K562 (cell line): ENCODE measurements at regions not wholly inside any gene's neighbourhood (a gene's known extent, or its start where the extent isn't known, plus 50 kb on each side); places are given as distances from the start of the nearest gene placed in this dataset.
A peak's percentile ranks its signal among the peaks of the same experiment; 100 is the strongest.

Experiments used
- ATAC-seq: fragments of 200-7000 bp; cut with Tn5 transposase; 3 replicates; pipeline ENCODE4 v1.9.1; 2020; ENCODE audit warnings: moderate library complexity
- BruUV-seq: library from RNA; stranded (reverse); fragments of 400-500 nt; replicated peaks from 2 replicates; lab custom pipeline; 2021; lab: Mats Ljungman, UMichigan
- CTCF ChIA-PET: fragments of 300-600 bp; formaldehyde crosslinking; extraction: SDS; loops from one replicate; lab custom pipeline; 2021; ENCODE audit warnings: low intra/inter-chr PET ratio; lab: Yijun Ruan, JAX
- POLR2A ChIA-PET: fragments of 300-600, 350-650 bp; sonication (Branson Sonifier 250); formaldehyde crosslinking; extraction: SDS; loops from one replicate; lab custom pipeline; 2021; ENCODE audit warnings: antibody characterized with exemption, inconsistent platforms; lab: Yijun Ruan, JAX
- DNase-seq, 4 experiments: peaks; one replicate each; pipeline versions ENCODE4 v3.0.0 to v3.0.0-alpha.2; 2011 to 2018; ENCODE audit warnings: low spot score in 3 of 4, mixed read lengths in 3 of 4; ENCODE audit errors: extremely low read depth in 1 of 4
- FAIRE-seq: peaks from 2 replicates; lab custom pipeline; 2011; peaks lifted over from hg19 to GRCh38; lab: Jason Lieb, UNC
- H2AFZ ChIP-seq: 2 replicates; pipeline ENCODE4 v1.6.0; 2011; ENCODE audit warnings: low read depth, low read length, control low read depth, inconsistent platforms
- H3K27ac ChIP-seq: fragments of 200-600 bp; 3 replicates; pipeline ENCODE4 v1.8.0; 2011; ENCODE audit warnings: low read depth, mild to moderate bottlenecking, control low read depth, inconsistent platforms, low read length, moderate library complexity, mixed read lengths; ENCODE audit errors: extremely low read depth
- H3K27me3 ChIP-seq, 2 experiments: fragments of 300-600 bp in 1 of 2; 2 replicates in 1 of 2; 3 replicates in 1 of 2; pipeline versions ENCODE4 v1.6.0 to v1.8.0; 2011; ENCODE audit warnings: inconsistent platforms in 2 of 2, low read length in 2 of 2, mild to moderate bottlenecking in 1 of 2, mixed read lengths in 1 of 2, moderate library complexity in 1 of 2; ENCODE audit not compliant: control insufficient read depth in 2 of 2, insufficient read depth in 2 of 2
- H3K36me3 ChIP-seq: fragments of 300-600 bp; 3 replicates; pipeline ENCODE4 v1.8.0; 2011; ENCODE audit warnings: mild to moderate bottlenecking, low read length, inconsistent platforms; ENCODE audit not compliant: control insufficient read depth, insufficient read depth
- H3K4me1 ChIP-seq, 2 experiments: fragments of 200-600 bp in 1 of 2; replicated peaks in 1 of 2; 2 replicates in 1 of 2; 3 replicates in 1 of 2; pipeline versions ENCODE4 v1.5.1 to v1.8.0; 2011; ENCODE audit warnings: inconsistent platforms in 2 of 2, low read length in 2 of 2, mild to moderate bottlenecking in 1 of 2, mixed read lengths in 1 of 2, moderate library complexity in 1 of 2; ENCODE audit not compliant: control insufficient read depth in 2 of 2, insufficient read depth in 2 of 2
- H3K4me2 ChIP-seq: 2 replicates; pipeline ENCODE4 v1.6.1; 2011; ENCODE audit warnings: low read length, control low read depth, inconsistent platforms, mixed read lengths; ENCODE audit not compliant: insufficient read depth
- H3K4me3 ChIP-seq: fragments of 200-600 bp; sonication (generic), shearing (Covaris generic); 2 replicates; pipeline ENCODE4 v1.5.1; 2016; ENCODE audit warnings: control low read depth, inconsistent platforms
- H3K79me2 ChIP-seq: fragments of 200-600 bp; 3 replicates; pipeline ENCODE4 v1.8.0; 2011; ENCODE audit warnings: low read length, inconsistent platforms; ENCODE audit not compliant: control insufficient read depth, insufficient read depth
- H3K9ac ChIP-seq, 2 experiments: 2 replicates each; pipeline versions ENCODE4 v1.6.0 to v1.6.1; 2011; ENCODE audit warnings: low read depth in 2 of 2, low read length in 2 of 2, control low read depth in 1 of 2, inconsistent platforms in 1 of 2, mild to moderate bottlenecking in 1 of 2, mixed read lengths in 1 of 2; ENCODE audit not compliant: insufficient read depth in 1 of 2
- H3K9me1 ChIP-seq: one replicate; pipeline ENCODE4 v1.6.0; 2011; ENCODE audit warnings: inconsistent platforms, mild to moderate bottlenecking, low read length, moderate library complexity; ENCODE audit not compliant: control insufficient read depth, insufficient read depth
- H3K9me3 ChIP-seq: replicated peaks from 2 replicates; pipeline ENCODE4 v1.5.1; 2011; ENCODE audit warnings: low read depth, low read length, inconsistent platforms; ENCODE audit not compliant: control insufficient read depth, insufficient read depth
- H4K20me1 ChIP-seq: replicated peaks from 2 replicates; pipeline ENCODE4 v1.6.1; 2011; ENCODE audit warnings: low read length, inconsistent platforms, mixed read lengths; ENCODE audit not compliant: control insufficient read depth, insufficient read depth
- ARID1B ChIP-seq: fragments of 450-650 bp; IDR thresholded peaks from 2 replicates; pipeline ENCODE4 v1.6.1; 2016; ENCODE audit warnings: antibody characterized with exemption, mild to moderate bottlenecking, inconsistent platforms
- CBFA2T3 ChIP-seq: fragments of 450-650 bp; IDR thresholded peaks from 2 replicates; pipeline ENCODE4 v1.6.1; 2017
- CREB1 ChIP-seq, 2 experiments: sonication (generic) in 1 of 2; formaldehyde crosslinking in 1 of 2; IDR thresholded peaks; 2 replicates each; pipeline versions ENCODE4 v1.6.1 to v1.8.0; 2012 to 2022; ENCODE audit warnings: inconsistent platforms in 1 of 2, mild to moderate bottlenecking in 1 of 2, missing genetic modification reagents in 1 of 2, moderate library complexity in 1 of 2
- FOXK2 ChIP-seq, 2 experiments: fragments of 450-650 bp; IDR thresholded peaks in 1 of 2; conservative IDR thresholded peaks in 1 of 2; 2 replicates each; pipeline ENCODE4 v1.6.1; 2016; ENCODE audit warnings: low read depth in 2 of 2, mild to moderate bottlenecking in 1 of 2
- MYBL2 ChIP-seq, 2 experiments: fragments of 450-650 bp in 1 of 2; sonication (generic) in 1 of 2; formaldehyde crosslinking in 1 of 2; IDR thresholded peaks; 2 replicates each; pipeline versions ENCODE4 v1.6.1 to v1.8.1; 2017 to 2022; ENCODE audit warnings: borderline replicate concordance in 1 of 2, inconsistent platforms in 1 of 2, low read depth in 1 of 2, mild to moderate bottlenecking in 1 of 2, missing genetic modification reagents in 1 of 2, moderate library complexity in 1 of 2
- NONO ChIP-seq, 2 experiments: fragments of 200-400 bp in 1 of 2; fragments of 450-650 bp in 1 of 2; formaldehyde crosslinking in 1 of 2; IDR thresholded peaks; 2 replicates each; pipeline ENCODE4 v1.6.1; 2017; ENCODE audit warnings: low read depth in 2 of 2, mild to moderate bottlenecking in 2 of 2, moderate library complexity in 2 of 2, low read length in 1 of 2
- NR2C2 ChIP-seq, 2 experiments: fragments of 200-800 bp in 1 of 2; sonication (Bioruptor generic) in 1 of 2; sonication (generic) in 1 of 2; formaldehyde crosslinking in 1 of 2; IDR thresholded peaks; 2 replicates each; pipeline versions ENCODE4 v1.6.1 to v1.8.0; 2016 to 2022; ENCODE audit warnings: mild to moderate bottlenecking in 1 of 2, missing compliant biosample characterization in 1 of 2, missing genetic modification characterization in 1 of 2, missing genetic modification reagents in 1 of 2
- SNRNP70 ChIP-seq: fragments of 200-400 bp; formaldehyde crosslinking; optimal IDR thresholded peaks from 2 replicates; pipeline ENCODE3; 2017; ENCODE audit warnings: low read depth, low read length
- STAT5A ChIP-seq: IDR thresholded peaks from 2 replicates; pipeline ENCODE4 v1.6.1; 2012; ENCODE audit warnings: low read length, inconsistent platforms, borderline replicate concordance
- TAL1 ChIP-seq: fragments of 450-650 bp; IDR thresholded peaks from 2 replicates; pipeline ENCODE4 v1.6.1; 2016; ENCODE audit warnings: mild to moderate bottlenecking
- TCF7L2 ChIP-seq: fragments of 150-350 bp; IDR thresholded peaks from 2 replicates; pipeline ENCODE4 v1.6.1; 2016; ENCODE audit warnings: low read depth, mild to moderate bottlenecking, low read length, moderate library complexity
- ZKSCAN3 ChIP-seq: fragments of 250-450 bp; sonication (Bioruptor Pico); IDR thresholded peaks from 2 replicates; pipeline ENCODE4 v1.4.0; 2020
- ZNF239 ChIP-seq: fragments of 250-450 bp; sonication (Bioruptor Pico); IDR thresholded peaks from 2 replicates; pipeline ENCODE4 v1.4.0; 2020; ENCODE audit warnings: mild to moderate bottlenecking
- WGBS: fragments of 100-300 bp; shearing (Covaris generic); methylation state at CpG from one replicate; pipeline ENCODE4 v1.1.6; 2016; ENCODE audit warnings: low coverage, mixed read lengths; ENCODE audit not compliant: insufficient coverage; ENCODE audit errors: missing lambda C conversion rate; 5-methylcytosine and 5-hydroxymethylcytosine counted together
- in situ Hi-C: fragments of 300-500 bp; cut with MboI; formaldehyde crosslinking; loops from 4 replicates; pipeline ENCODE4 v1.15.0; 2018; ENCODE audit warnings: inconsistent platforms, mixed read lengths
- intact Hi-C: fragments of 100-400 bp; cut with micrococcal nuclease; formaldehyde crosslinking; loops from 2 replicates; pipeline ENCODE4 v1.14.2; 2022
- TF ChIP-seq, protein P1 (sequence below), 2 experiments: fragments of 250-450 bp in 1 of 2; fragments of 450-650 bp in 1 of 2; sonication (Bioruptor Pico) in 1 of 2; IDR thresholded peaks; 2 replicates each; pipeline versions ENCODE4 v1.6.1 to v1.8.0; 2016 to 2021; ENCODE audit warnings: mild to moderate bottlenecking in 2 of 2, moderate library complexity in 2 of 2, missing compliant biosample characterization in 1 of 2, missing genetic modification characterization in 1 of 2
- TF ChIP-seq, protein P2 (sequence below): fragments of 450-650 bp; IDR thresholded peaks from 2 replicates; pipeline ENCODE4 v1.6.1; 2017; ENCODE audit warnings: antibody characterized with exemption
- TF ChIP-seq, protein P3 (sequence below): IDR thresholded peaks from 2 replicates; pipeline ENCODE4 v1.6.1; 2014; ENCODE audit warnings: antibody characterized with exemption
- TF ChIP-seq, protein P4 (sequence below): fragments of 200-800 bp; sonication (Bioruptor generic); IDR thresholded peaks from 2 replicates; pipeline ENCODE4 v1.6.1; 2017; ENCODE audit warnings: missing genetic modification characterization, missing compliant biosample characterization

DNA sequence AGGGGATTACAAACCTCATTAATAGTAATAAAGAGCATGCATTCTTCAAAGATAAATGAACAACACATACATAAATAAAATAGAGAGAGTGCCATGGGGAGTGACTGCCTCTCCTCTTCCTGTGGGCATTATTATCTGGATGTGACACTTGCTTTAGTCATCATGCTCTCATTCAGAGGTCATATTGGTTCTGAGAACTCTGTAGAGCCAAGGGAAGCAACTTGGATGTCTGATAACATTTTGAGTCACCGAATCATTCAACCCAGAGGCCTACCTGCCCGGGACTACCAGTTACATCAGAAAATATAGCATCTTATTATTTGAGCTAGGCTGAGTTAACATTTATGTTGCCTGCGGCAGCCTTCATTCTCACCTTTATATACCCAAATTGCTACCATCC, 489.5 kb downstream of the STIM2 start:
- peak; percentile 49 for ATAC-seq
- H2AFZ ChIP-seq: no peak overlapping the region
- TF ChIP-seq, protein P1, sequence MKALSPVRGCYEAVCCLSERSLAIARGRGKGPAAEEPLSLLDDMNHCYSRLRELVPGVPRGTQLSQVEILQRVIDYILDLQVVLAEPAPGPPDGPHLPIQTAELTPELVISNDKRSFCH (CRISPR knock-in tag; IDR thresholded peaks at IDR 0.05): no peak
- TF ChIP-seq, protein P1 (tag; IDR thresholded peaks at IDR 0.05): no peak
- TF ChIP-seq TCF7L2 (no peak), CBFA2T3 (peak; percentile 61), ZKSCAN3 (CRISPR knock-in tag) (no peak), FOXK2 (conservative IDR thresholded peaks at IDR 0.05 in 1 of 2, IDR thresholded peaks at IDR 0.05 in 1 of 2; ENCODE audit: low read depth in 2 of 2) (no peak), ARID1B (peak; percentile 66), NONO (IDR thresholded peaks at IDR 0.05; ENCODE audit: low read depth in 2 of 2, low read length in 1 of 2) (no peak), SNRNP70 (no peak), CREB1 (IDR thresholded peaks at IDR 0.05) (peak; percentile 30; the same call in 1 of the 2 replicates), CREB1 (CRISPR knock-in tag; IDR thresholded peaks at IDR 0.05) (no peak), STAT5A (peak; percentile 55), MYBL2 (IDR thresholded peaks at IDR 0.05; ENCODE audit: low read depth) (no peak), MYBL2 (CRISPR knock-in tag; IDR thresholded peaks at IDR 0.05; ENCODE audit: borderline replicate concordance) (no peak), NR2C2 (CRISPR knock-in tag; IDR thresholded peaks at IDR 0.05) (no peak), NR2C2 (tag; IDR thresholded peaks at IDR 0.05) (0 out of 2 replicates have a peak, but pooled peaks have one; percentile 29), TAL1 (peak; percentile 22; the same call in 1 of the 2 replicates), ZNF239 (CRISPR knock-in tag) (no peak)
- TF ChIP-seq, protein P2, sequence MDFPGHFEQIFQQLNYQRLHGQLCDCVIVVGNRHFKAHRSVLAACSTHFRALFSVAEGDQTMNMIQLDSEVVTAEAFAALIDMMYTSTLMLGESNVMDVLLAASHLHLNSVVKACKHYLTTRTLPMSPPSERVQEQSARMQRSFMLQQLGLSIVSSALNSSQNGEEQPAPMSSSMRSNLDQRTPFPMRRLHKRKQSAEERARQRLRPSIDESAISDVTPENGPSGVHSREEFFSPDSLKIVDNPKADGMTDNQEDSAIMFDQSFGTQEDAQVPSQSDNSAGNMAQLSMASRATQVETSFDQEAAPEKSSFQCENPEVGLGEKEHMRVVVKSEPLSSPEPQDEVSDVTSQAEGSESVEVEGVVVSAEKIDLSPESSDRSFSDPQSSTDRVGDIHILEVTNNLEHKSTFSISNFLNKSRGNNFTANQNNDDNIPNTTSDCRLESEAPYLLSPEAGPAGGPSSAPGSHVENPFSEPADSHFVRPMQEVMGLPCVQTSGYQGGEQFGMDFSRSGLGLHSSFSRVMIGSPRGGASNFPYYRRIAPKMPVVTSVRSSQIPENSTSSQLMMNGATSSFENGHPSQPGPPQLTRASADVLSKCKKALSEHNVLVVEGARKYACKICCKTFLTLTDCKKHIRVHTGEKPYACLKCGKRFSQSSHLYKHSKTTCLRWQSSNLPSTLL: no peak
- TF ChIP-seq, protein P3, sequence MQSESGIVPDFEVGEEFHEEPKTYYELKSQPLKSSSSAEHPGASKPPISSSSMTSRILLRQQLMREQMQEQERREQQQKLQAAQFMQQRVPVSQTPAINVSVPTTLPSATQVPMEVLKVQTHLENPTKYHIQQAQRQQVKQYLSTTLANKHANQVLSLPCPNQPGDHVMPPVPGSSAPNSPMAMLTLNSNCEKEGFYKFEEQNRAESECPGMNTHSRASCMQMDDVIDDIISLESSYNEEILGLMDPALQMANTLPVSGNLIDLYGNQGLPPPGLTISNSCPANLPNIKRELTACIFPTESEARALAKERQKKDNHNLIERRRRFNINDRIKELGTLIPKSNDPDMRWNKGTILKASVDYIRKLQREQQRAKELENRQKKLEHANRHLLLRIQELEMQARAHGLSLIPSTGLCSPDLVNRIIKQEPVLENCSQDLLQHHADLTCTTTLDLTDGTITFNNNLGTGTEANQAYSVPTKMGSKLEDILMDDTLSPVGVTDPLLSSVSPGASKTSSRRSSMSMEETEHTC: no peak
- TF ChIP-seq, protein P4, sequence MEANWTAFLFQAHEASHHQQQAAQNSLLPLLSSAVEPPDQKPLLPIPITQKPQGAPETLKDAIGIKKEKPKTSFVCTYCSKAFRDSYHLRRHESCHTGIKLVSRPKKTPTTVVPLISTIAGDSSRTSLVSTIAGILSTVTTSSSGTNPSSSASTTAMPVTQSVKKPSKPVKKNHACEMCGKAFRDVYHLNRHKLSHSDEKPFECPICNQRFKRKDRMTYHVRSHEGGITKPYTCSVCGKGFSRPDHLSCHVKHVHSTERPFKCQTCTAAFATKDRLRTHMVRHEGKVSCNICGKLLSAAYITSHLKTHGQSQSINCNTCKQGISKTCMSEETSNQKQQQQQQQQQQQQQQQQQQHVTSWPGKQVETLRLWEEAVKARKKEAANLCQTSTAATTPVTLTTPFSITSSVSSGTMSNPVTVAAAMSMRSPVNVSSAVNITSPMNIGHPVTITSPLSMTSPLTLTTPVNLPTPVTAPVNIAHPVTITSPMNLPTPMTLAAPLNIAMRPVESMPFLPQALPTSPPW (CRISPR knock-in tag): no peak

More for the DNA sequence above, 489.5 kb downstream of the STIM2 start:
- Histone ChIP-seq H4K20me1 (no peaks in the 10 kb centered on the region), H3K9me3 (no peaks in the 10 kb centered on the region), H3K4me3 (no peak overlapping the region), H3K27ac (peak overlapping the region; percentile 46; the same call in 1 of the 3 replicates), H3K9me1 (no peaks in the 10 kb centered on the region), H3K36me3 (no peaks in the 10 kb centered on the region), H3K79me2 (no peaks in the 10 kb centered on the region), H3K9ac (no peak overlapping the region), H3K4me2 (no peak overlapping the region), H3K4me1 (no peaks in the 10 kb centered on the region; a peak in 2 of 5 replicates), H3K27me3 (no peaks in the 10 kb centered on the region)
- WGBS: 0% methylated on average over 3 of the region's 3 CpGs
- BruUV-seq: no TSS peak
- ChIA-PET POLR2A (no interaction called here), CTCF (no interaction called here)
- DNase-seq: peak in 2 of 4 experiments; percentile 12 to 39
- intact Hi-C loops: no loop called here
- FAIRE-seq: peak; percentile 29
- in situ Hi-C loops: no loop called here
